SK-N-MC (cell line): ENCODE measurements at regions not wholly inside any gene's neighbourhood (a gene's known extent, or its start where the extent isn't known, plus 50 kb on each side); places are given as distances from the start of the nearest gene placed in this dataset.

Source experiments
- EZH2 ChIP-seq: fragments of 200-600 bp; sonication (generic); IDR thresholded peaks from one replicate; pipeline ENCODE4 v1.6.1; 2017; ENCODE audit warnings: antibody characterized with exemption
- FOXP2 ChIP-seq: optimal IDR thresholded peaks from 2 replicates; pipeline ENCODE3; 2011; ENCODE audit warnings: mild to moderate bottlenecking, moderate library complexity; ENCODE audit not compliant: insufficient read depth; ENCODE audit errors: extremely low read length, control extremely low read depth
- POLR2AphosphoS5 ChIP-seq: IDR thresholded peaks from 2 replicates; pipeline ENCODE4 v1.6.1; 2012; ENCODE audit warnings: mild to moderate bottlenecking, low read depth, low read length, borderline replicate concordance

DNA sequence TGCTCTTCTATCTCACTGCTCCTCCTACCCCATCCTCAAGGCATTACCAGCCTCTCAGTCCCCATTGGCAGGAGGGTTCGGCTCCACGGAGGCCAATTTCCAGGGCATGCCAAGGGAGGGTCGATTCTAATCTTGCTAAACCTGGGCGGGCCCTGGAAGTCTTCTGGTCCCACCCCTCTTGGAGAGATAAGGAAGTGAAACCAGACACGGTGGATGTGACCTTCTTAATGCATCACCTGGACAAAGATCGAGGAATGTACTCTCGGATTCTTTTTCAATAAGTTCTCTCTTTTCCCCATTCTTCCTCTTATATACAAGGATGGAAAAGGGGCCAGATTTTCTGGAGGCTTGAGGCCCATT is 112.2 kb upstream of the ARMC2 start:
- TF ChIP-seq EZH2 (no peak), POLR2AphosphoS5 (no peak), FOXP2 (no peak)
